Hepatocyte (in vitro differentiated cells): ENCODE measurements at regions not wholly inside any gene's neighbourhood (a gene's known extent, or its start where the extent isn't known, plus 50 kb on each side); places are given as distances from the start of the nearest gene placed in this dataset.

Source experiments
- EZH2 ChIP-seq: fragments of 200-600 bp; sonication (generic); IDR thresholded peaks from 2 replicates; pipeline ENCODE4 v1.6.1; 2016; ENCODE audit warnings: antibody characterized with exemption, mild to moderate bottlenecking, borderline replicate concordance
- TF ChIP-seq, protein P1 (sequence below): fragments of 200-600 bp; sonication (generic); IDR thresholded peaks from 2 replicates; pipeline ENCODE4 v1.5.1; 2016; ENCODE audit warnings: antibody characterized with exemption, mild to moderate bottlenecking; ENCODE audit not compliant: poor library complexity

DNA sequence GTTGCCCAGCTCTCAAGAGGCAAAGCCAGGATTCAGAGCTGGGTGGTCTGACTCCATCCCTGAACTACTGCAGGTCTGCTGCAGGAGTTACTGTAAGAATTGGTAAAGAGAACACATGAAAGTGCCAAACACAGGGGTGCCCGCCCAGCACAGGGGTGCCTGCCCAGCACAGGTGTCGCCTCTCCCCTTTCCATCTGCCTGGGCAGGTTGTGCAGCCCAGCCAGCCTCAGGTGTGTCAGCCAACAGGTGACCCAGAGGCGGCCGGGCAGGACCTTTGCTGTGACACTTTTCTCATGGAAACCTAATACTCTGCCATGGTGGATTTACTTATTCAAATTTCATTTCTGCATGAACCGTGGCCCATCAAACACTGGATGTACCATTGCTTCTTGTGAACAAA is 289.7 kb upstream of the IRX4 start:
- TF ChIP-seq, protein P1, sequence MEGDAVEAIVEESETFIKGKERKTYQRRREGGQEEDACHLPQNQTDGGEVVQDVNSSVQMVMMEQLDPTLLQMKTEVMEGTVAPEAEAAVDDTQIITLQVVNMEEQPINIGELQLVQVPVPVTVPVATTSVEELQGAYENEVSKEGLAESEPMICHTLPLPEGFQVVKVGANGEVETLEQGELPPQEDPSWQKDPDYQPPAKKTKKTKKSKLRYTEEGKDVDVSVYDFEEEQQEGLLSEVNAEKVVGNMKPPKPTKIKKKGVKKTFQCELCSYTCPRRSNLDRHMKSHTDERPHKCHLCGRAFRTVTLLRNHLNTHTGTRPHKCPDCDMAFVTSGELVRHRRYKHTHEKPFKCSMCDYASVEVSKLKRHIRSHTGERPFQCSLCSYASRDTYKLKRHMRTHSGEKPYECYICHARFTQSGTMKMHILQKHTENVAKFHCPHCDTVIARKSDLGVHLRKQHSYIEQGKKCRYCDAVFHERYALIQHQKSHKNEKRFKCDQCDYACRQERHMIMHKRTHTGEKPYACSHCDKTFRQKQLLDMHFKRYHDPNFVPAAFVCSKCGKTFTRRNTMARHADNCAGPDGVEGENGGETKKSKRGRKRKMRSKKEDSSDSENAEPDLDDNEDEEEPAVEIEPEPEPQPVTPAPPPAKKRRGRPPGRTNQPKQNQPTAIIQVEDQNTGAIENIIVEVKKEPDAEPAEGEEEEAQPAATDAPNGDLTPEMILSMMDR: no peak
- TF ChIP-seq EZH2: no peak
